SK-N-MC (cell line): ENCODE measurements at regions not wholly inside any gene's neighbourhood (a gene's known extent, or its start where the extent isn't known, plus 50 kb on each side); places are given as distances from the start of the nearest gene placed in this dataset.

Source experiments
- EZH2 ChIP-seq: fragments of 200-600 bp; sonication (generic); IDR thresholded peaks from one replicate; pipeline ENCODE4 v1.6.1; 2017; ENCODE audit warnings: antibody characterized with exemption
- POLR2AphosphoS5 ChIP-seq: IDR thresholded peaks from 2 replicates; pipeline ENCODE4 v1.6.1; 2012; ENCODE audit warnings: mild to moderate bottlenecking, low read depth, low read length, borderline replicate concordance

DNA sequence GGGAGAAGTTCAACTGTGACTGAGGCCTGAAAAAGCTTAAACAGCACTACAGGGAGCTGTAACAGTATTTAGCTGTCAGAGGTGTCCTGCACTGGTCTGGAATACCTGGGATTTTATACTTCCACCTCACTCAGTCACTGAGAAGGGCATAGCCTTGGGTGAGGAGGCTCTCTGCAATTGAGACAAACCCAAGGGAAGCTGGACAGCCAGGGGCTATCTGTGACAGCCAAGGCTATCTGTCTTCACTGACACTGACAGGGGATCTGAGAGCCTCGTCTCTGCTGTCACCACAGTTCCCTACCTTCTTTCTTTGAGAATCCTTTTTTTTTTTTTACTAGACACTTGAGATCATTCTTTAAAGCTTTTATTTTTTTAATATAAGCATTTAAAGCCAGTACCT, 356.2 kb upstream of the CD180 start:
- no peak for TF ChIP-seq EZH2
- TF ChIP-seq POLR2AphosphoS5 = no peak
